IMR-90 (cell line): ENCODE measurements at regions not wholly inside any gene's neighbourhood (a gene's known extent, or its start where the extent isn't known, plus 50 kb on each side); places are given as distances from the start of the nearest gene placed in this dataset.

ENCODE experiments used
- ATAC-seq: fragments of 200-7000 bp; cut with Tn5 transposase; 2 replicates; pipeline ENCODE4 v1.9.1; 2020; ENCODE audit warnings: low read depth, mild to moderate bottlenecking, moderate library complexity
- BruUV-seq: library from RNA; stranded (reverse); fragments of 400-500 nt; replicated peaks from 2 replicates; lab custom pipeline; 2021; lab: Mats Ljungman, UMichigan
- CTCF ChIA-PET: fragments of 300-600 bp; formaldehyde crosslinking; extraction: SDS; loops from one replicate; lab custom pipeline; 2021; ENCODE audit warnings: antibody characterized with exemption; lab: Yijun Ruan, JAX
- POLR2A ChIA-PET: fragments of 300-600 bp; sonication (Branson Sonifier 250); formaldehyde crosslinking; loops from one replicate; lab custom pipeline; 2022; ENCODE audit warnings: antibody characterized with exemption; ENCODE audit not compliant: unreplicated experiment; lab: Charles Lee
- DNase-seq: peaks from one replicate; pipeline ENCODE4 v3.0.0; 2013
- H2AFZ ChIP-seq: replicated peaks from 2 replicates; pipeline ENCODE3; 2013; ENCODE audit warnings: low read length, mild to moderate bottlenecking; ENCODE audit not compliant: poor library complexity
- H2AK5ac ChIP-seq: 2 replicates; pipeline ENCODE4 v1.6.1; 2013; ENCODE audit warnings: low read depth, low read length, inconsistent platforms
- H2AK9ac ChIP-seq: replicated peaks from 2 replicates; pipeline ENCODE3; 2013; ENCODE audit warnings: mild to moderate bottlenecking, low read depth, low read length, moderate library complexity; ENCODE audit not compliant: poor library complexity
- H2BK120ac ChIP-seq: 2 replicates; pipeline ENCODE4 v1.6.1; 2013; ENCODE audit warnings: low read depth, low read length, inconsistent platforms
- H2BK15ac ChIP-seq: 3 replicates; pipeline ENCODE4 v1.6.1; 2013; ENCODE audit warnings: low read depth, low read length, inconsistent platforms
- H2BK20ac ChIP-seq: 2 replicates; pipeline ENCODE4 v1.6.1; 2013; ENCODE audit warnings: low read depth, mild to moderate bottlenecking, inconsistent platforms, low read length, moderate library complexity
- H2BK5ac ChIP-seq: 2 replicates; pipeline ENCODE4 v1.6.1; 2013; ENCODE audit warnings: mild to moderate bottlenecking, low read depth, low read length, inconsistent platforms; ENCODE audit not compliant: poor library complexity, severe bottlenecking
- H3K14ac ChIP-seq: replicated peaks from 2 replicates; pipeline ENCODE4 v1.6.1; 2013; ENCODE audit warnings: low read depth, low read length, inconsistent platforms
- H3K18ac ChIP-seq: 2 replicates; pipeline ENCODE4 v1.6.1; 2013; ENCODE audit warnings: low read depth, low read length, control low read depth
- H3K23ac ChIP-seq: 2 replicates; pipeline ENCODE4 v1.6.1; 2013; ENCODE audit warnings: low read depth, low read length, inconsistent platforms
- H3K27ac ChIP-seq: 2 replicates; pipeline ENCODE4 v1.5.1; 2013; ENCODE audit warnings: mild to moderate bottlenecking, control low read depth, low read length; ENCODE audit not compliant: insufficient read depth
- H3K27me3 ChIP-seq: 2 replicates; pipeline ENCODE4 v1.6.1; 2013; ENCODE audit warnings: low read length; ENCODE audit not compliant: control insufficient read depth, insufficient read depth
- H3K36me3 ChIP-seq: 2 replicates; pipeline ENCODE4 v1.6.1; 2013; ENCODE audit warnings: low read length, mixed read lengths; ENCODE audit not compliant: control insufficient read depth, insufficient read depth
- H3K4ac ChIP-seq: 2 replicates; pipeline ENCODE4 v1.6.1; 2013; ENCODE audit warnings: low read depth, low read length, inconsistent platforms
- H3K4me1 ChIP-seq: 2 replicates; pipeline ENCODE4 v1.6.1; 2013; ENCODE audit warnings: low read length, mixed read lengths; ENCODE audit not compliant: control insufficient read depth, insufficient read depth
- H3K4me2 ChIP-seq: 2 replicates; pipeline ENCODE4 v1.6.1; 2013; ENCODE audit warnings: low read depth, mild to moderate bottlenecking, control low read depth, low read length, moderate library complexity
- H3K4me3 ChIP-seq: 2 replicates; pipeline ENCODE4 v1.5.1; 2013; ENCODE audit warnings: low read depth, mild to moderate bottlenecking, control low read depth, low read length, moderate library complexity; ENCODE audit not compliant: insufficient read depth
- H3K56ac ChIP-seq: 2 replicates; pipeline ENCODE4 v1.6.1; 2013; ENCODE audit warnings: low read length, inconsistent platforms; ENCODE audit not compliant: insufficient read depth; ENCODE audit errors: extremely low read depth
- H3K79me1 ChIP-seq, 2 experiments: 2 replicates each; pipeline ENCODE4 v1.6.1; 2013; ENCODE audit warnings: low read length in 2 of 2, inconsistent platforms in 1 of 2, low read depth in 1 of 2
- H3K9ac ChIP-seq: 2 replicates; pipeline ENCODE4 v1.6.1; 2013; ENCODE audit warnings: low read depth, low read length, control low read depth
- H3K9me1 ChIP-seq: 2 replicates; pipeline ENCODE4 v1.6.1; 2013; ENCODE audit warnings: low read length, inconsistent platforms; ENCODE audit not compliant: insufficient read depth
- H3K9me3 ChIP-seq: 2 replicates; pipeline ENCODE4 v1.6.1; 2013; ENCODE audit warnings: low read length; ENCODE audit not compliant: control insufficient read depth, insufficient read depth
- H4K20me1 ChIP-seq: 2 replicates; pipeline ENCODE4 v1.6.1; 2013; ENCODE audit warnings: low read length, inconsistent platforms; ENCODE audit not compliant: insufficient read depth
- H4K5ac ChIP-seq: 2 replicates; pipeline ENCODE4 v1.6.1; 2013; ENCODE audit warnings: mild to moderate bottlenecking, low read depth, low read length, control low read depth
- H4K8ac ChIP-seq, 2 experiments: 2 replicates each; pipeline ENCODE4 v1.6.1; 2013; ENCODE audit warnings: low read depth in 2 of 2, low read length in 2 of 2, control low read depth in 1 of 2, inconsistent platforms in 1 of 2
- H4K91ac ChIP-seq: 2 replicates; pipeline ENCODE4 v1.6.1; 2013; ENCODE audit warnings: low read depth, low read length, inconsistent platforms; ENCODE audit not compliant: insufficient read depth
- BHLHE40 ChIP-seq: fragments of 150-350 bp; IDR thresholded peaks from 2 replicates; pipeline ENCODE4 v1.6.1; 2016; ENCODE audit warnings: mild to moderate bottlenecking, low read depth, low read length
- MAFK ChIP-seq: IDR thresholded peaks from 2 replicates; pipeline ENCODE4 v1.6.1; 2012; ENCODE audit warnings: low read depth, low read length, improper control_type of control experiment
- MXI1 ChIP-seq: IDR thresholded peaks from 2 replicates; pipeline ENCODE4 v1.6.1; 2012; ENCODE audit warnings: low read depth, mild to moderate bottlenecking, low read length, moderate library complexity, borderline replicate concordance
- POLR2A ChIP-seq: IDR thresholded peaks from 2 replicates; pipeline ENCODE4 v1.6.1; 2012; ENCODE audit warnings: mild to moderate bottlenecking, low read depth, low read length
- RFX5 ChIP-seq: IDR thresholded peaks from 2 replicates; pipeline ENCODE4 v1.8.0; 2012; ENCODE audit warnings: low read depth, mild to moderate bottlenecking, low read length, moderate library complexity
- WGBS, 2 experiments: methylation state at CpG; one replicate each; pipeline versions ENCODE4 v1.1.5 to v1.1.7; 2013; ENCODE audit warnings: missing lambda C conversion rate in 2 of 2; ENCODE audit not compliant: insufficient read length in 1 of 2; ENCODE audit errors: extremely low coverage in 2 of 2; 5-methylcytosine and 5-hydroxymethylcytosine counted together
- dilution Hi-C: fragments of 300-500 bp; cut with HindIII; formaldehyde crosslinking; loops from one replicate; pipeline ENCODE4 v1.14.3; 2018; ENCODE audit warnings: low sequenced_read_pairs; ENCODE audit not compliant: unreplicated experiment
- in situ Hi-C: fragments of 300-500 bp; cut with MboI; formaldehyde crosslinking; loops from 3 replicates; pipeline ENCODE4 v1.14.3; 2019; ENCODE audit warnings: low sequenced_read_pairs, inconsistent platforms, mixed read lengths
- intact Hi-C: fragments of 100-400 bp; cut with micrococcal nuclease; formaldehyde crosslinking; loops from 2 replicates; pipeline ENCODE4 v1.10.0; 2022
- TF ChIP-seq, protein P1 (sequence below): fragments of 150-350 bp; IDR thresholded peaks from 2 replicates; pipeline ENCODE4 v1.6.1; 2016; ENCODE audit warnings: low read depth, mild to moderate bottlenecking, low read length, moderate library complexity, borderline replicate concordance

DNA sequence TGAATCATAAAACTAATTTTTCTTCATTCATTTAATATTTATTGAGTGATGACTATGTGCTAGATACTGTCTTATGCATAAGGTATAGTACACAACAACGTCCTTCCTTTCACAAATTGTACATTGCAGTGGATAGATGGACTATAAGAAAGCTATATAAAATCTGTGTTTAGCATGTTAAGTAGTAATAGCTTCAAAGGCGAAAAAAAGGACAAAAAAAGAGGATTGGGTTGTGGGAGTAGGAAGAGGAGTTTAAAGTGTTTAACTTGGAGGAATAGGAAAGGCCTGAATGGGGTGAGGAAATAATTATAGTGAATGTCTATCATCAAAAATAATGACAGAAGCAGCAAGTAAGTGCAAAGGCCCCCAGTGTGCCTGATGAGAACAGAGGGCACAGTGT is 565.4 kb upstream of the LUZP2 start:
- H4K5ac ChIP-seq = peak overlapping the region; percentile 44; the same call in 1 of the 2 replicates
- no peaks in the 10 kb centered on the region for H3K79me1 ChIP-seq
- no peak overlapping the region for H3K56ac ChIP-seq
- no peak overlapping the region for H3K9ac ChIP-seq
- intact Hi-C loops = no loop called here
- H3K9me3 ChIP-seq = no peaks in the 10 kb centered on the region; the same call in 1 of the 2 replicates
- H3K36me3 ChIP-seq = no peaks in the 10 kb centered on the region
- H3K27me3 ChIP-seq = no peaks in the 10 kb centered on the region
- H2AFZ ChIP-seq = no peak overlapping the region
- no peak overlapping the region; the same call in 1 of the 2 replicates for H3K14ac ChIP-seq
- H4K8ac ChIP-seq = peak overlapping the region in 1 of 2 experiments; percentile 67; a peak in 1 of 4 replicates
- WGBS, 2 experiments = 100% methylated on average over 1 of the region's 2 CpGs
- peak overlapping the region; percentile 59 for H2BK5ac ChIP-seq
- H3K9me1 ChIP-seq = no peaks in the 10 kb centered on the region
- CTCF ChIA-PET = no interaction called here
- peak overlapping the region; percentile 47; the same call in 1 of the 2 replicates for H3K27ac ChIP-seq
- BruUV-seq = no TSS peak
- dilution Hi-C loops = no loop called here
- in situ Hi-C loops = no loop called here
- H3K4me1 ChIP-seq = peaks cover 4% of the 10 kb centered on the region; the same call in 1 of the 2 replicates
- no peaks in the 10 kb centered on the region for H4K20me1 ChIP-seq
- no peak overlapping the region for H3K4me3 ChIP-seq
- peak overlapping the region; percentile 88; the same call in 1 of the 2 replicates for H2AK5ac ChIP-seq
- 0 out of 2 replicates have a peak overlapping the region, but pooled peaks have one; percentile 42 for H2BK20ac ChIP-seq
- TF ChIP-seq RFX5 (no peak), BHLHE40 (no peak), POLR2A (no peak), MXI1 (no peak), MAFK (no peak)
- TF ChIP-seq, protein P1, sequence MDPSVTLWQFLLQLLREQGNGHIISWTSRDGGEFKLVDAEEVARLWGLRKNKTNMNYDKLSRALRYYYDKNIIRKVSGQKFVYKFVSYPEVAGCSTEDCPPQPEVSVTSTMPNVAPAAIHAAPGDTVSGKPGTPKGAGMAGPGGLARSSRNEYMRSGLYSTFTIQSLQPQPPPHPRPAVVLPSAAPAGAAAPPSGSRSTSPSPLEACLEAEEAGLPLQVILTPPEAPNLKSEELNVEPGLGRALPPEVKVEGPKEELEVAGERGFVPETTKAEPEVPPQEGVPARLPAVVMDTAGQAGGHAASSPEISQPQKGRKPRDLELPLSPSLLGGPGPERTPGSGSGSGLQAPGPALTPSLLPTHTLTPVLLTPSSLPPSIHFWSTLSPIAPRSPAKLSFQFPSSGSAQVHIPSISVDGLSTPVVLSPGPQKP = no peak
- ATAC-seq = no peak
- H2AK9ac ChIP-seq = no peak overlapping the region
- H2BK15ac ChIP-seq = no peak overlapping the region
- H4K91ac ChIP-seq = peak overlapping the region; percentile 78
- H3K23ac ChIP-seq = no peak overlapping the region
- peak overlapping the region; percentile 75 for H2BK120ac ChIP-seq
- peak overlapping the region; percentile 86; the same call in 1 of the 2 replicates for H3K18ac ChIP-seq
- H3K4me2 ChIP-seq = no peak overlapping the region
- POLR2A ChIA-PET = no interaction called here
- DNase-seq = no peak
- peak overlapping the region; percentile 60; the same call in 1 of the 2 replicates for H3K4ac ChIP-seq
